BE2C (cell line): ENCODE measurements at regions not wholly inside any gene's neighbourhood (a gene's known extent, or its start where the extent isn't known, plus 50 kb on each side); places are given as distances from the start of the nearest gene placed in this dataset.
A peak's percentile ranks its signal among the peaks of the same experiment; 100 is the strongest.

Experiments used
- DNase-seq: peaks from one replicate; pipeline ENCODE4 v3.0.0-alpha.2; 2020
- H3K27me3 ChIP-seq: fragments of 250-450 bp; sonication (Bioruptor Pico); 2 replicates; pipeline ENCODE4 v1.5.1; 2020; ENCODE audit warnings: mild to moderate bottlenecking
- H3K36me3 ChIP-seq: fragments of 250-450 bp; sonication (Bioruptor Pico); 2 replicates; pipeline ENCODE4 v1.5.1; 2020; ENCODE audit warnings: mild to moderate bottlenecking
- H3K4me1 ChIP-seq: fragments of 250-450 bp; sonication (Bioruptor Pico); 2 replicates; pipeline ENCODE4 v1.5.1; 2020
- H3K4me3 ChIP-seq: 2 replicates; pipeline ENCODE4 v1.5.1; 2011; ENCODE audit warnings: low read depth, low read length
- H3K9me3 ChIP-seq: fragments of 250-450 bp; sonication (Bioruptor Pico); 2 replicates; pipeline ENCODE4 v1.5.1; 2020
- TF ChIP-seq, protein P1 (sequence below): IDR thresholded peaks from 2 replicates; pipeline ENCODE4 v1.5.1; 2012; ENCODE audit warnings: mild to moderate bottlenecking, low read depth, low read length

DNA sequence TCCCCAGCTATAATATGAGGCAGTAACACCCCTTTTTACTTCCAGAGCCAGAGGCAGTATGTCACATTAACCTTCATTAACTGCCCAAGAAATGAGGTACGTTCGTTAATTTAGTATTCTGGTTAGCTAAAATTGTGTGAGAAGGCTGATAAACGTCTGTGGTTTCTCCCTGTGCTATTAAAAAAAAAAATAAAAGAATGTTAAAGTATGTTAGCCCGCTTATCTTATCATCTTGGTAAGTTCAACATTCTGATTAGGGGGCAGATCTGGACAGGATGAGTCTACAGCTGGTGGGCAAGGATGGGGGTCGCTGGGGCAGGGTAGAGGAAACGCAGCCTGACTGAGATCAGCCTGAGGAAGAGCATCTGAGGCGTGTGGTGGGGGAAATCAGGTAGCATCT, 154.0 kb downstream of the PRL start:
- Histone ChIP-seq H3K36me3 (no peaks in the 10 kb centered on the region), H3K9me3 (no peaks in the 10 kb centered on the region), H3K27me3 (no peaks in the 10 kb centered on the region), H3K4me3 (no peak overlapping the region), H3K4me1 (peaks cover 7% of the 10 kb centered on the region; the same call in 1 of the 2 replicates)
- no peak for DNase-seq
- TF ChIP-seq, protein P1, sequence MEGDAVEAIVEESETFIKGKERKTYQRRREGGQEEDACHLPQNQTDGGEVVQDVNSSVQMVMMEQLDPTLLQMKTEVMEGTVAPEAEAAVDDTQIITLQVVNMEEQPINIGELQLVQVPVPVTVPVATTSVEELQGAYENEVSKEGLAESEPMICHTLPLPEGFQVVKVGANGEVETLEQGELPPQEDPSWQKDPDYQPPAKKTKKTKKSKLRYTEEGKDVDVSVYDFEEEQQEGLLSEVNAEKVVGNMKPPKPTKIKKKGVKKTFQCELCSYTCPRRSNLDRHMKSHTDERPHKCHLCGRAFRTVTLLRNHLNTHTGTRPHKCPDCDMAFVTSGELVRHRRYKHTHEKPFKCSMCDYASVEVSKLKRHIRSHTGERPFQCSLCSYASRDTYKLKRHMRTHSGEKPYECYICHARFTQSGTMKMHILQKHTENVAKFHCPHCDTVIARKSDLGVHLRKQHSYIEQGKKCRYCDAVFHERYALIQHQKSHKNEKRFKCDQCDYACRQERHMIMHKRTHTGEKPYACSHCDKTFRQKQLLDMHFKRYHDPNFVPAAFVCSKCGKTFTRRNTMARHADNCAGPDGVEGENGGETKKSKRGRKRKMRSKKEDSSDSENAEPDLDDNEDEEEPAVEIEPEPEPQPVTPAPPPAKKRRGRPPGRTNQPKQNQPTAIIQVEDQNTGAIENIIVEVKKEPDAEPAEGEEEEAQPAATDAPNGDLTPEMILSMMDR = no peak

DNA sequence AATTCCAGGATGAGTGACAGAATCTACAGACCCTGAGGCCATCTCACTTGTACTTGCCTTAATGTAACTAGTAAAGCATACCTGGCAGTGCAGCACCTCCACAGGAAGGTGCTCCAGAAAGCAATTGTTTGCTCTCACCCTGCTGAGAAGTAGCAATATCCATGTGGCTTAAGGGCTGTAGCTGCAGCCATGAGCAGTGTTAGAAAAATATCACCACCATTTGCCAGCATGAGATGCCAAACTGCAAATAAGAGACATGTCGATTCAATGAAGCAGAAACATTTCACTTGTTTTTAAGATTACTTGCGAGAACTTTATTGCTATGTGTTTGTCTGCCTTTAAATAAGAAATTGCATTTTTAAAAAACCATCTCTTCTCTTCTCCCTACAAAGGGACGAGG, 151.5 kb downstream of the PRL start:
- TF ChIP-seq, protein P1 = no peak
- Histone ChIP-seq H3K27me3 (no peaks in the 10 kb centered on the region), H3K4me1 (peaks cover 7% of the 10 kb centered on the region; the same call in 1 of the 2 replicates), H3K36me3 (no peaks in the 10 kb centered on the region), H3K9me3 (no peaks in the 10 kb centered on the region), H3K4me3 (peak overlapping the region; percentile 90)
- no peak for DNase-seq

DNA sequence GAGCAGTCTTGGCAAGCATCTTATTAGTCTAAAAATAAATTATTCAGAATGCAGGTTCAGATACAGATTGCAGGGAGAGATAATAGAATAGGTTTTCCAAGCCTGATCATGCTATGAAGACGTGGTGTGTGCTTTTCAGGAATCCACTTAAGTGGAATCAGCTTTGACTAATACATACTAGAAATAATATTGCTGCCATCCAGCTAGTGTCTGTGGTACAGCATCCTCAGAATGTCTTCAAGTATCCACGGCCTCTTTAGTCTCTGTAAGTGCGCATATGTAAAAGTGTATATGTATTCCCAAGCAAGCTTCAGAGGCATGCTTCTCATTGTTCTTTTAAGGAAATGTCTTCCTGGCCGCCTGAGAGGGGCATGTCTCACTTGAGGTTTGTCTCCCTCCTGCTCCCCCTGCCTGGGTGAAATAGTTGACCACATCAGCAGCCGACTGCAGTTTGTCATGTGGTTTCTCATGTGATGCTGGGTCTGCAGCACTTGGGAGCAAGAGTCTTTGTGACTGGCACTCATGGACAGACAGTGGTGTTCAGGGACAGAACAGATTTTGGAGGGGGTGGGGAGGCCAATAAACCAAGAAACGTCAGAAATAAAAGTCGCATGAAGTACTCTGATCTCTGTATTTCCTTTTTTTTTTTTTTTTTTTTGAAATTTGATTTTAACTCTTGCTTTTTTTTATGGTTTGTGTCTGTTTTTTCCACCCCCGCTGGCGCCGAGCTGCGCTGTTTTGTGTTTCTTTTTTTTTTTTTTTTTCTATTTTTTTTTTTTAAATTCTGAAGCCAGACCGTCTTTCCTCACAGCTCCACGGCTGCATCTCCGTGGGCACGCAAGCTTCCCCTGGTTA, 150.8 kb downstream of the PRL start:
- no peaks in the 10 kb centered on the region for H3K36me3 ChIP-seq
- TF ChIP-seq, protein P1 = peak; percentile 42
- H3K9me3 ChIP-seq = no peaks in the 10 kb centered on the region
- no peaks in the 10 kb centered on the region for H3K27me3 ChIP-seq
- peaks cover 9% of the 10 kb centered on the region; the same call in 1 of the 2 replicates for H3K4me1 ChIP-seq
- H3K4me3 ChIP-seq = peak overlapping the region; percentile 90
- peak; percentile 82 for DNase-seq

DNA sequence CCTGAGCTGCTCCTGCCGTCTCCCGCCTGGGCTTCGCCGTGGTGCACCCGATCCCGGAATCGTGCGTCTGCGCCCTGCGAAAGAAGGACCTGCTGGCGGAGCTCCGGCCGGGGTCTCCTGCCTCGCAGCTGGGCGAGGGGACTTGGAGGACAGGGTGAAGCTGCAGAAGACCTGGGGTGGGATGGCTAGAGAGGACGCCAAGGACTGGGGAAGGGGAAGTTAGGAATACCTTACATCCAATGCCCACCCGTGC, 150.2 kb downstream of the PRL start:
- DNase-seq = peak; percentile 44
- Histone ChIP-seq H3K27me3 (no peaks in the 10 kb centered on the region), H3K4me3 (peak overlapping the region; percentile 90), H3K36me3 (no peaks in the 10 kb centered on the region), H3K9me3 (no peaks in the 10 kb centered on the region), H3K4me1 (peaks cover 9% of the 10 kb centered on the region; the same call in 1 of the 2 replicates)
- TF ChIP-seq, protein P1 = no peak

DNA sequence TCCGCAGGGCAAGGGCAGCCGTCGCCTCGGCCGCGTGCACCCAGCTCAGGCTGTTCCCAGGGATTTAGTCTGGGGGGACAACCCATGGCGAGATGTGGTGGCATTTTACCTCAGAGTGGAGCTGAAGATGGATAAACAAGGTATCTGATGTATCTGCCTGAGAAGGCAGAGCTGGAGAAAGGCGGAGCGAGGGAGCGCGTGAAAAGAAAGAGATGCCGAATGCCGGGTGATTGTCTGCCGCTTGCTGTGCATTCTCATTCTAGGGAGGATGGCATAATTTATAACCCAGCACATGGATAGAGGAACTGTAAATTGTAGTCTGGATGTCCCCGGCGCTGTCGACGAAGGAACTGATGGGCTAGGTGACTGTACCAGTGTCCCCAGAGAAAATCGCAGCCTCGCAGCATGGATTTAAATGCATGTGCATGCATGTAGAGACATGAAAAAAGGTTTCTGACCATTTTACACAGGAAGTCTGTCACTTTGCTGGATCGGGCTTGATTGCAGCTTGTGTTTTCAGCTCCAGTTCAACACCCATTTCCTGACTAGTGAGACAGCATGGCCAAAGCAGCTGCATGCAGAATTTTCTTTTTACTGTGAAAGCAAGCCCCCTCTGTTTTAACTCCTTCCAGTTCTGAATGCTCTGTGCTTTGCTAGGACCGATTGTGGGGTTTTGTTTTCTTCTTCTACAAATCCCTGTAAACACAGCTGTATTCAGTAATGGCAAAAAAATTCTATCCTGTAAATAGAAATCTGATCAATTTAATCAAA, 149.7 kb downstream of the PRL start:
- H3K4me1 ChIP-seq = peaks cover 9% of the 10 kb centered on the region; the same call in 1 of the 2 replicates
- H3K27me3 ChIP-seq = no peaks in the 10 kb centered on the region
- peak overlapping the region; percentile 90 for H3K4me3 ChIP-seq
- no peaks in the 10 kb centered on the region for H3K9me3 ChIP-seq
- peak; percentile 38 for DNase-seq
- H3K36me3 ChIP-seq = no peaks in the 10 kb centered on the region
- TF ChIP-seq, protein P1 = no peak
